Head of caudate nucleus (tissue), 42 donors: ENCODE measurements at regions not wholly inside any gene's neighbourhood (a gene's known extent, or its start where the extent isn't known, plus 50 kb on each side); places are given as distances from the start of the nearest gene placed in this dataset.
A peak's percentile ranks its signal among the peaks of the same experiment; 100 is the strongest.

ENCODE experiments used
- DNase-seq, 42 donors: peaks; one replicate each; pipeline versions ENCODE4 v3.0.0 to v3.0.0-alpha.2; 2020 to 2021; ENCODE audit warnings: mixed read lengths in 7 of 42
- intact Hi-C: fragments of 100-400 bp; cut with DNase I; formaldehyde crosslinking; loops from one replicate; pipeline ENCODE4 v1.15.0; 2022

DNA sequence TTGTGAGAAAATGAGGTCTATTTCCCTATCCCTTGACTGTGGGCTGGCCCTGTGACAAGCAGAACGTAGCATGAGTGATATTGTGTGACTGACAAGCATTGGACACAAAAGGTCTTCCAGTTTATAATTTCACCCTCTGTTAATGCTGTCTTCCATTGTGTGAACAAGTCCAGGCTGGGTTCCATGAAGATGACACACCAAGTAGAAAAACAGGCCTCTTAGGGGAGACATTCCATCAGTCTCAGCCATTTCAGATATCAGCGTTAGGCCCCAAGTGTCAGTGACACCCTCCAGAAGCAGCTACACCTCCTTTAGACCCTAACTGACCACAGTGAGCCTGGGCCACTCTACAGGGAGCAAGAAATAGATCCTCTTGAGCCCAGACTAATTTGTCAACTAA is 511.3 kb downstream of the FBXO15 start:
- no peak for DNase-seq
- intact Hi-C loops: no loop called here

DNA sequence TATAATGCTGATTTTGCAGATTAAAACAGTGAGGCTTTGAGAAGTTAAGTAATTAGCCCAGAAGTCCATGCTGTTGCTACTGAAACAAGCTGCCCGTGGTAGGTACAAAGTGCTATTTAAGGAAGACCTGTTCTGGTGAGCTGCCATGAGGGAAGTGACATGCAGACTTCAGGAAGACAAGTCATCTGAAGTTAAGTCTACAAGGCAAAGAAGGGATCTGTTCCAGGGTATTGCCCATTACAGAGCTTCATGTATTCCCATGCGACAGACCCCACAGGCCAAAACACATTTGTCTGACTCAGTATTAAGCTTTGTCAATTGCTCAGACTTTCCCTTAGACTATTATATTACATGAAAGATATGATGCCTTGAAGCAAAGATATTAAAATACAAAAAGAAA is 520.8 kb downstream of the FBXO15 start:
- no peak for DNase-seq
- intact Hi-C loops: no loop called here

- intact Hi-C loops: no loop called here
- DNase-seq: no peak
Measured at GRCh38 chr18:73626221-73626620, 521.4 kb downstream of the FBXO15 start.

DNA sequence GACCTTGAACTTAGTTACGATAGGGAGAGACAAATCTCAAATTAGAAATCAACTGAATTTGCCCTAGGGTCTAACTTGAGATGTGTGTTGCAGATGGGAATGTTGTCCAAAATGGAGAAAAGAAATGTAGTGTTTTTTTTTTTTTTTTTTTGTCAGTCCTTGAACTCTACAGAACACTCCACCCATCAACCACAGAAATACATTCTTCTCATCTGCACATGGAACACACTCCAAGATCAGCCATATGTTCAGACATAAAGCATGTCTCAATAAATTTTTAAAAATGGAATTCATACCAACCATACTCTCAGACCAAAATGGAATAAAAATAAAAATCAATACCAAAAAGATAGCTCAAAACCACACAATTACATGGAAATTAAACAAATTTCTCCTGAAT is 526.5 kb downstream of the FBXO15 start:
- no peak for DNase-seq
- intact Hi-C loops: no loop called here

- intact Hi-C loops: no loop called here
- no peak for DNase-seq
Measured at GRCh38 chr18:73617981-73618380, 529.7 kb downstream of the FBXO15 start.

GRCh38 chr18:73615506-73615905 is 532.1 kb downstream of the FBXO15 start:
- intact Hi-C loops: no loop called here
- DNase-seq: no peak

DNA sequence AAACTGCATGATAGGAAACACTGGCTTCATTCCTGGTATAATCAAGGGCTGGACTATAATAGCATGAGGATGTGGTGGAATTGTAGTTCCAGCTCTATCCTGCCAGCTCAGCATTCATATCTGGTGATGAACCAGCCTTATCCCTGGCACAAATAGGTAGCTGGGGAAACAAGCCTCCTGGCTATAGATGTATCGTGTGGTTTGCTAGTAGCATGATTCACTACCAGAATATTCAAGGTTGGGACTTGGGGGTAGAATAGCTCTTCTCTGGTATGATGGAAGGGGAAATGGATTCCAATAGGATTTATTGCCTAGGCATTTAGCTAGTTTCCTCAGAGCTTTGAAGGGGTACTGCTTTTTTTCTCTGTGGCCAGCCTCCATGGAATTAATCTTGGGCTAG is 532.8 kb downstream of the FBXO15 start:
- intact Hi-C loops: no loop called here

GRCh38 chr18:73613706-73614340 is 533.8 kb downstream of the FBXO15 start:
- intact Hi-C loops: no loop called here
- DNase-seq: no peak

More for the DNA sequence above, 532.8 kb downstream of the FBXO15 start:
- DNase-seq: no peak

- DNase-seq: no peak
- intact Hi-C loops: no loop called here
Measured at GRCh38 chr18:73597832-73598615, 549.6 kb downstream of the FBXO15 start.

GRCh38 chr18:73594749-73595148 is 552.9 kb downstream of the FBXO15 start:
- intact Hi-C loops: no loop called here
- no peak for DNase-seq

- DNase-seq: no peak
- intact Hi-C loops: no loop called here
Measured at GRCh38 chr18:73593207-73593606, 554.4 kb downstream of the FBXO15 start.

- no peak for DNase-seq
- intact Hi-C loops: no loop called here
Measured at GRCh38 chr18:73590950-73591349, 556.7 kb downstream of the FBXO15 start.

DNA sequence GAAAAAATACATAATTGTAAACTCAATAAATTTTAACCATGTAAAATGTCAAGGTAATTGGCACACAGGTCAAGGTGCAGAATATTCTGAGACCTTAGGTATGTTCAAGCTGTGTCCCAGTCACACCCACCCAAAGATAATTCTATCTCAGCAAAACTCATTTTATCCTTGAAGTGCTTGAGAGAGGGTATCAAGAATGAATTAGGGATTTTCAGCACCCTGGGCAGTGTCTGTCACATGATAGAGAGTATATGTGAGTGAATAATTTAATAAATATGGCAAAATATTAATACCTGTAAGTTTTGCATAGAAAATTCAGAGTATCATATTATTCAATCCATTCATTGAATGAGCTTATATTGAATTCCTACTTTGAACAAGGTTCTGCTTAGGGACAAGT is 567.9 kb downstream of the FBXO15 start:
- intact Hi-C loops: no loop called here
- DNase-seq: no peak

- intact Hi-C loops: no loop called here
- no peak for DNase-seq
Measured at GRCh38 chr18:73577365-73577764, 570.3 kb downstream of the FBXO15 start.

GRCh38 chr18:73563901-73564472 is 583.6 kb downstream of the FBXO15 start:
- no peak for DNase-seq
- intact Hi-C loops: no loop called here

DNA sequence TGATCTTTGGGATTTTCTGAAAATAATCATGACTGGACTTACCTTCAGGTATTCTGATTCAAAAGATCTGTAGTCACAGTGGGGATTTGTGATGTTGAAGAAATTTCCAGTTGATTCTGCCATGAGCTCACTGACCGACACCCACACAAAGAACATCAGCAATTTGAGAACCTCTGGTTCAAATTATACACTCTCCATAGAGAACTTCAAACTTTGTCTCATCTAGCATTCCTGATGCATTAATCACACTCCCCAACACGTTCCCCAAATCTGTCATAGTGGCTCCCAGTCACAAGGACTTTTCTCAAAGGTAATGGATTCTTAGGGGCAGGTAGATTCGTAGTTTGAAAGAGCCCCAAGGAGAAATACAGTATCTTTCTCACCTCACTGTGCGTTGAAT is 584.3 kb downstream of the FBXO15 start:
- no peak for DNase-seq
- intact Hi-C loops: no loop called here

GRCh38 chr18:73556904-73557303 is 590.7 kb downstream of the FBXO15 start:
- intact Hi-C loops: no loop called here
- no peak for DNase-seq

GRCh38 chr18:73552171-73552570 is 595.5 kb downstream of the FBXO15 start:
- intact Hi-C loops: no loop called here
- DNase-seq: no peak

GRCh38 chr18:73551211-73551610 is 596.4 kb downstream of the FBXO15 start:
- no peak for DNase-seq
- intact Hi-C loops: no loop called here

- intact Hi-C loops: no loop called here
- peak in 3 of 42 donors; percentile 5 to 25 (median 8) for DNase-seq
Measured at GRCh38 chr18:73549236-73549635, 598.4 kb downstream of the FBXO15 start.

GRCh38 chr18:73545472-73545871 is 602.2 kb downstream of the FBXO15 start:
- intact Hi-C loops: no loop called here
- no peak for DNase-seq
